ENCODE measurements at regions not wholly inside any gene's neighbourhood (a gene's known extent, or its start where the extent isn't known, plus 50 kb on each side); places are given as distances from the start of the nearest gene placed in this dataset.
"Not testable (repeated sequence)": the region's sequence is repeated elsewhere in the genome, so short reads cannot be mapped to it uniquely, and the experiment has no call there.

- H3K4me3 ChIP-seq, result no peak overlapping the region
- DNase-seq, result no peak
- H3K27me3 ChIP-seq, result peaks cover 0 to 2% of the 10 kb centered on the region in 2 donors
- no peak for TF ChIP-seq CTCF (IDR thresholded peaks at IDR 0.05)
- intact Hi-C loops (cut with DNase I; ENCODE audit: low total_unique reads), result no loop called here
- no peaks in the 10 kb centered on the region for H3K36me3 ChIP-seq
- H3K27ac ChIP-seq, result no peak overlapping the region
- H3K9me3 ChIP-seq, result no peaks in the 10 kb centered on the region
- no peaks in the 10 kb centered on the region for H3K4me1 ChIP-seq
Measured at GRCh38 chr2:198273660-198274059, 469.3 kb downstream of the PLCL1 start.

GRCh38 chr2:198270157-198270556 lies 465.8 kb downstream of the PLCL1 start:
- intact Hi-C loops (cut with DNase I; ENCODE audit: low total_unique reads); H3K9me3 ChIP-seq; H3K27me3 ChIP-seq; DNase-seq; H3K27ac ChIP-seq; H3K4me3 ChIP-seq; H3K4me1 ChIP-seq; H3K36me3 ChIP-seq: not testable (repeated sequence)

GRCh38 chr2:198268519-198268918 lies 464.1 kb downstream of the PLCL1 start:
- Histone ChIP-seq H3K27ac (no peak overlapping the region), H3K9me3 (no peaks in the 10 kb centered on the region), H3K36me3 (no peaks in the 10 kb centered on the region), H3K4me3 (no peak overlapping the region), H3K27me3 (no peaks in the 10 kb centered on the region), H3K4me1 (no peaks in the 10 kb centered on the region)
- intact Hi-C loops (cut with DNase I; ENCODE audit: low total_unique reads), result no loop called here
- DNase-seq, result no peak
- no peak for TF ChIP-seq CTCF (IDR thresholded peaks at IDR 0.05)

GRCh38 chr2:198259496-198259895 lies 455.1 kb downstream of the PLCL1 start:
- H3K27ac ChIP-seq, result no peak overlapping the region
- no peaks in the 10 kb centered on the region for H3K9me3 ChIP-seq
- H3K4me1 ChIP-seq, result no peaks in the 10 kb centered on the region
- intact Hi-C loops (cut with DNase I; ENCODE audit: low total_unique reads), result no loop called here
- no peak overlapping the region for H3K4me3 ChIP-seq
- no peaks in the 10 kb centered on the region for H3K27me3 ChIP-seq
- TF ChIP-seq CTCF (IDR thresholded peaks at IDR 0.05), result no peak
- no peak for DNase-seq
- no peaks in the 10 kb centered on the region for H3K36me3 ChIP-seq

- intact Hi-C loops (cut with DNase I; ENCODE audit: low total_unique reads), result no loop called here
- H3K36me3 ChIP-seq, result no peaks in the 10 kb centered on the region
- no peak for DNase-seq
- H3K9me3 ChIP-seq, result no peaks in the 10 kb centered on the region
- no peaks in the 10 kb centered on the region for H3K4me1 ChIP-seq
- H3K27me3 ChIP-seq, result no peaks in the 10 kb centered on the region
- H3K27ac ChIP-seq, result no peak overlapping the region
- TF ChIP-seq CTCF (IDR thresholded peaks at IDR 0.05), result no peak
- H3K4me3 ChIP-seq, result no peak overlapping the region
Measured at GRCh38 chr2:198254536-198255090, 450.2 kb downstream of the PLCL1 start.

GRCh38 chr2:198253995-198254394 lies 449.6 kb downstream of the PLCL1 start:
- Histone ChIP-seq H3K4me1 (no peaks in the 10 kb centered on the region), H3K36me3 (no peaks in the 10 kb centered on the region), H3K9me3 (no peaks in the 10 kb centered on the region), H3K4me3 (no peak overlapping the region), H3K27ac (no peak overlapping the region), H3K27me3 (no peaks in the 10 kb centered on the region)
- intact Hi-C loops (cut with DNase I; ENCODE audit: low total_unique reads), result no loop called here
- no peak for TF ChIP-seq CTCF (IDR thresholded peaks at IDR 0.05)
- DNase-seq, result no peak
